DND-41 (cell line): ENCODE measurements at regions not wholly inside any gene's neighbourhood (a gene's known extent, or its start where the extent isn't known, plus 50 kb on each side); places are given as distances from the start of the nearest gene placed in this dataset.

Experiments used
- ATAC-seq: fragments of 200-7000 bp; cut with Tn5 transposase; 3 replicates; pipeline ENCODE4 v1.9.1; 2021; ENCODE audit warnings: low read depth; ENCODE audit not compliant: insufficient read depth
- DNase-seq: peaks from one replicate; pipeline ENCODE4 v3.0.0-alpha.2; 2020
- H2AFZ ChIP-seq: 2 replicates; pipeline ENCODE4 v1.6.0; 2012; ENCODE audit warnings: low read depth, low read length
- H3K27ac ChIP-seq: 2 replicates; pipeline ENCODE4 v1.5.1; 2012; ENCODE audit warnings: low read length, inconsistent platforms
- H3K27me3 ChIP-seq: fragments of 200-600 bp; sonication (generic); 2 replicates; pipeline ENCODE4 v1.6.0; 2012; ENCODE audit warnings: low read length, mild to moderate bottlenecking, inconsistent platforms; ENCODE audit not compliant: insufficient read depth, poor library complexity
- H3K36me3 ChIP-seq: 2 replicates; pipeline ENCODE4 v1.5.1; 2012; ENCODE audit warnings: low read length, inconsistent platforms; ENCODE audit not compliant: insufficient read depth
- H3K4me1 ChIP-seq: 2 replicates; pipeline ENCODE4 v1.5.1; 2012; ENCODE audit warnings: mild to moderate bottlenecking, low read length; ENCODE audit not compliant: insufficient read depth
- H3K4me2 ChIP-seq: 2 replicates; pipeline ENCODE4 v1.6.0; 2012; ENCODE audit warnings: mild to moderate bottlenecking, moderate library complexity, low read length, inconsistent platforms; ENCODE audit not compliant: insufficient read depth
- H3K4me3 ChIP-seq, 2 experiments: fragments of 200-600 bp in 1 of 2; shearing (Covaris generic) in 1 of 2; 2 replicates each; pipeline ENCODE4 v1.5.1; 2012 to 2016; ENCODE audit warnings: inconsistent platforms in 2 of 2, low read length in 2 of 2, mild to moderate bottlenecking in 2 of 2, low read depth in 1 of 2, moderate library complexity in 1 of 2
- H3K79me2 ChIP-seq: 2 replicates; pipeline ENCODE4 v1.6.0; 2012; ENCODE audit warnings: low read length, inconsistent platforms; ENCODE audit not compliant: insufficient read depth
- H3K9ac ChIP-seq: 2 replicates; pipeline ENCODE4 v1.6.0; 2012; ENCODE audit warnings: low read depth, mild to moderate bottlenecking, inconsistent platforms, low read length, moderate library complexity
- H3K9me3 ChIP-seq: 2 replicates; pipeline ENCODE4 v1.5.1; 2012; ENCODE audit warnings: low read length, moderate library complexity, mild to moderate bottlenecking, inconsistent platforms; ENCODE audit not compliant: insufficient read depth, severe bottlenecking
- H4K20me1 ChIP-seq: 2 replicates; pipeline ENCODE4 v1.6.0; 2012; ENCODE audit warnings: low read length; ENCODE audit not compliant: insufficient read depth
- EZH2 ChIP-seq: IDR thresholded peaks from 3 replicates; pipeline ENCODE4 v1.6.1; 2012; ENCODE audit warnings: borderline replicate concordance, low read depth, mild to moderate bottlenecking, moderate library complexity, low read length, inconsistent platforms; ENCODE audit not compliant: severe bottlenecking
- TF ChIP-seq, protein P1 (sequence below): IDR thresholded peaks from 2 replicates; pipeline ENCODE4 v1.5.1; 2012; ENCODE audit warnings: borderline replicate concordance, low read length, moderate library complexity, mild to moderate bottlenecking; ENCODE audit not compliant: poor library complexity, severe bottlenecking; ENCODE audit errors: extremely low read depth

DNA sequence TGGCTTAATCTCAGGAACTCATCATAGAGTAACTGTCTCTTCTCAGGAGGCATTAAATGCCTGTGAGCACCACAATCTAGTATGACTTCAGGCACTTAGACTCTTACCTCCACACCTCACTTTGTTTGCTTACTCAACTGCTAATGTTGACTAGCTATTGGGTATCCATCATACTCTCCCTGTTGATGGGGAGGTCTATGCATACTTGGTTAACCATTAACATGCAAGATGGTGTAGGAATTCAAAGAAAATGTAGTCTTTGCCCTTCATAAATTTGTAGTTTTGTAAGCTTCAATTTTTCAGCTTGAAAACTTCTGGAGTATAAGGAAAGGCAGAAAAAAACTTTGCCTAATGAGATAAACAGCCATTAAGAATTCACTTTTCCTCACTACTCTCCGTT lies 501.0 kb upstream of the MARCKS start:
- no peak overlapping the region for H3K4me2 ChIP-seq
- no peaks in the 10 kb centered on the region for H3K4me1 ChIP-seq
- no peaks in the 10 kb centered on the region for H3K9me3 ChIP-seq
- H3K9ac ChIP-seq: no peak overlapping the region
- no peak for ATAC-seq
- no peak overlapping the region for H3K4me3 ChIP-seq
- TF ChIP-seq, protein P1, sequence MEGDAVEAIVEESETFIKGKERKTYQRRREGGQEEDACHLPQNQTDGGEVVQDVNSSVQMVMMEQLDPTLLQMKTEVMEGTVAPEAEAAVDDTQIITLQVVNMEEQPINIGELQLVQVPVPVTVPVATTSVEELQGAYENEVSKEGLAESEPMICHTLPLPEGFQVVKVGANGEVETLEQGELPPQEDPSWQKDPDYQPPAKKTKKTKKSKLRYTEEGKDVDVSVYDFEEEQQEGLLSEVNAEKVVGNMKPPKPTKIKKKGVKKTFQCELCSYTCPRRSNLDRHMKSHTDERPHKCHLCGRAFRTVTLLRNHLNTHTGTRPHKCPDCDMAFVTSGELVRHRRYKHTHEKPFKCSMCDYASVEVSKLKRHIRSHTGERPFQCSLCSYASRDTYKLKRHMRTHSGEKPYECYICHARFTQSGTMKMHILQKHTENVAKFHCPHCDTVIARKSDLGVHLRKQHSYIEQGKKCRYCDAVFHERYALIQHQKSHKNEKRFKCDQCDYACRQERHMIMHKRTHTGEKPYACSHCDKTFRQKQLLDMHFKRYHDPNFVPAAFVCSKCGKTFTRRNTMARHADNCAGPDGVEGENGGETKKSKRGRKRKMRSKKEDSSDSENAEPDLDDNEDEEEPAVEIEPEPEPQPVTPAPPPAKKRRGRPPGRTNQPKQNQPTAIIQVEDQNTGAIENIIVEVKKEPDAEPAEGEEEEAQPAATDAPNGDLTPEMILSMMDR: no peak
- no peak for TF ChIP-seq EZH2
- H3K27me3 ChIP-seq: peaks cover 7% of the 10 kb centered on the region
- H2AFZ ChIP-seq: no peak overlapping the region
- no peak overlapping the region for H3K27ac ChIP-seq
- no peak for DNase-seq
- H3K79me2 ChIP-seq: no peaks in the 10 kb centered on the region
- no peaks in the 10 kb centered on the region for H4K20me1 ChIP-seq
- no peaks in the 10 kb centered on the region for H3K36me3 ChIP-seq

DNA sequence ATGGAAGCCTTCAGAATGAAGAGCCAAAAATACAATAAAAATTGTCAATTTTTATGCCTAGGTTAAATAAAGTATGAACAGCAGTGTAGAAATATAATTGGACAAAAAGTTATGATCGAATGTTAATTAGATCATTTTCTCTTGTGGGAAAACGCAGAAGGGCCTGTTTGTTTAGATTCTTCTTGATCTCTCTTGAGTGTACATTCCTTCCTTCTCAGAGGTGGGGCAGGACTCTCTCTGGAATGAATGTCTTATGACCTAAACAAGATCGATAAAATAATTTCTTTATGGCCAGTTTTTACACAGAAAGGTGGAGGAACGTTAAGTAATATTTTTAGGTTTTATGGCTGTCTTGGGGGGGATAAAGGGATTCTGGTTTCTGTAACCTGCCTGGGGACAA lies 500.1 kb upstream of the MARCKS start:
- Histone ChIP-seq H3K9ac (no peak overlapping the region), H3K4me1 (no peaks in the 10 kb centered on the region), H3K27me3 (peaks cover 7% of the 10 kb centered on the region), H3K36me3 (no peaks in the 10 kb centered on the region), H3K79me2 (no peaks in the 10 kb centered on the region), H2AFZ (no peak overlapping the region), H3K4me2 (no peak overlapping the region), H3K4me3 (no peak overlapping the region), H3K9me3 (no peaks in the 10 kb centered on the region), H4K20me1 (no peaks in the 10 kb centered on the region), H3K27ac (no peak overlapping the region)
- no peak for ATAC-seq
- no peak for DNase-seq
- TF ChIP-seq, protein P1: no peak
- no peak for TF ChIP-seq EZH2

DNA sequence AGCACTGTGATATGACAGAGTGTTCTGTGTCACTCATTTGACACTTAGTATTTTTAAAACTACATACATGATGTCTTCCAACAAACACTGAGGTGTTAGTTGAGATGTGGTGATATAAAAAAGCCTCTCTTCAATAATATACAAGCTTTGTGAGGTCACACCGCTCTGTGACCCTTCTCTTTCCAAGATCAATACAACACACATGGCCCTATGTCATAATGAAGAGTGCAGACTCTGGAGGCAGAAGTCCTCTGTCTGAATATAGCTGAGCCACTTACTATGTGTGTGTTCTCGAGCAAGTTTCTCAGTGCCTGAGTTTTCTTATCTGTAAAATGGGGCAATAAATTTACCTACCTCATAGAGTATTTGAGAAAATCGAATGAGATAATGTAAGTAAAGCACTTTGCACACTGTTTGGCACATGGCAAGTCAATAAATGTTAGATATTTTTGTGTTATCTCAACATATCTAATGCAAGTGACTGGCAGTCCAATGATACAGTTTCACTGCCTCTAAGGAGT lies 499.0 kb upstream of the MARCKS start:
- Histone ChIP-seq H3K4me3 (no peak overlapping the region), H2AFZ (no peak overlapping the region), H3K4me2 (no peak overlapping the region), H3K9me3 (no peaks in the 10 kb centered on the region), H4K20me1 (no peaks in the 10 kb centered on the region), H3K36me3 (no peaks in the 10 kb centered on the region), H3K9ac (no peak overlapping the region), H3K27ac (no peak overlapping the region), H3K4me1 (no peaks in the 10 kb centered on the region), H3K79me2 (no peaks in the 10 kb centered on the region), H3K27me3 (peaks cover 7% of the 10 kb centered on the region)
- DNase-seq (no peak), ATAC-seq (no peak)
- TF ChIP-seq, protein P1: no peak
- TF ChIP-seq EZH2: no peak
